ENCODE measurements at regions not wholly inside any gene's neighbourhood (a gene's known extent, or its start where the extent isn't known, plus 50 kb on each side); places are given as distances from the start of the nearest gene placed in this dataset.

- TF ChIP-seq, protein P1, sequence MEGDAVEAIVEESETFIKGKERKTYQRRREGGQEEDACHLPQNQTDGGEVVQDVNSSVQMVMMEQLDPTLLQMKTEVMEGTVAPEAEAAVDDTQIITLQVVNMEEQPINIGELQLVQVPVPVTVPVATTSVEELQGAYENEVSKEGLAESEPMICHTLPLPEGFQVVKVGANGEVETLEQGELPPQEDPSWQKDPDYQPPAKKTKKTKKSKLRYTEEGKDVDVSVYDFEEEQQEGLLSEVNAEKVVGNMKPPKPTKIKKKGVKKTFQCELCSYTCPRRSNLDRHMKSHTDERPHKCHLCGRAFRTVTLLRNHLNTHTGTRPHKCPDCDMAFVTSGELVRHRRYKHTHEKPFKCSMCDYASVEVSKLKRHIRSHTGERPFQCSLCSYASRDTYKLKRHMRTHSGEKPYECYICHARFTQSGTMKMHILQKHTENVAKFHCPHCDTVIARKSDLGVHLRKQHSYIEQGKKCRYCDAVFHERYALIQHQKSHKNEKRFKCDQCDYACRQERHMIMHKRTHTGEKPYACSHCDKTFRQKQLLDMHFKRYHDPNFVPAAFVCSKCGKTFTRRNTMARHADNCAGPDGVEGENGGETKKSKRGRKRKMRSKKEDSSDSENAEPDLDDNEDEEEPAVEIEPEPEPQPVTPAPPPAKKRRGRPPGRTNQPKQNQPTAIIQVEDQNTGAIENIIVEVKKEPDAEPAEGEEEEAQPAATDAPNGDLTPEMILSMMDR (IDR thresholded peaks at IDR 0.05): no peak
- Histone ChIP-seq H3K4me1 (no peaks in the 10 kb centered on the region), H3K9ac (ENCODE audit: low read depth in 2 of 2, low read length in 2 of 2) (no peak overlapping the region), H3K27ac (no peak overlapping the region), H3K27me3 (no peaks in the 10 kb centered on the region), H3K4me3 (no peak overlapping the region), H3K9me3 (no peaks in the 10 kb centered on the region), H3K36me3 (no peaks in the 10 kb centered on the region)
- intact Hi-C loops (cut with DNase I): loop anchor here (10.0 kb wide), 1 partner anchor 429 kb away; no protein-coding TSS in a partner anchor
- no peak for DNase-seq
These were observed 189.8 kb upstream of the SLC16A7 start for GRCh38 chr12:59405992-59406391.

- no peak overlapping the region for H3K27ac ChIP-seq
- intact Hi-C loops (cut with DNase I): loop anchor here (10.0 kb wide), 1 partner anchor 431 kb away; no protein-coding TSS in a partner anchor
These were observed 191.6 kb upstream of the SLC16A7 start for GRCh38 chr12:59404109-59404650.

DNA sequence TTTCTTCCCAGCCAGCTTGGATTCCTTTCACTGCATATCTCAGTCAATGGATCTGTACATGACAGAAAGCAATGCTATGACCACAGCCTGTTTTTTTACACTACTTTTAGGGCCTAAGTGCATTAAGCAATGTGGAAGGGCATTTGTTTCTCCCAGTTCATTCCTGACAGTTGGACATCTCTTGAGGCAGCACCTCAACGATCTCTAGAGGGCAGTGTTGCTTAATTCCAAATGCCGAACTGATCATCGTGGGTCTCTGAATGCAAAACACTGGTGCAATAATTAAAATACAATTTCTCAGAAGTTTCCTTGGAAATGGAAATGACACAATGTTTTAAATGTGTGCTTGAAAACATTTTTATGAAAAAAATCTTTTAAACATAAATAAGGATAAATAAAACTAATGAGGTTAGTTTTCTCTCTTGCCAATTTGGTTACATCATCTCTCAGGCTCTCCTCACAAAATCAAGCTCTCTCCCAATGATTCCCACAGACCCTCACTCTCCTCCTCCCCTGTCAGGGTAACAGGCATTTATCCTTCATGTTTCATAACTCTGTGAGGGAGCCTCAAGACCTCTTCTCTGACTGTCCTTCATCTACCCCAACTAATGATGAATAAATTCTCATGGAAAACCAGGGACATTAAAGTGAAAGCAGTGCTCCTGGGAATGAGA lies 192.4 kb upstream of the SLC16A7 start:
- peak; percentile 46 for DNase-seq
- Histone ChIP-seq H3K4me1 (no peaks in the 10 kb centered on the region), H3K9me3 (no peaks in the 10 kb centered on the region), H3K36me3 (no peaks in the 10 kb centered on the region), H3K9ac (ENCODE audit: low read depth in 2 of 2, low read length in 2 of 2) (no peak overlapping the region), H3K27ac (no peak overlapping the region), H3K27me3 (no peaks in the 10 kb centered on the region), H3K4me3 (no peak overlapping the region)
- intact Hi-C loops (cut with DNase I): loop anchor here (10.0 kb wide), 1 partner anchor 431 kb away; no protein-coding TSS in a partner anchor
- TF ChIP-seq, protein P1 (IDR thresholded peaks at IDR 0.05): peak; percentile 73

More at GRCh38 chr12:59404109-59404650, 191.6 kb upstream of the SLC16A7 start:
- Histone ChIP-seq H3K36me3 (no peaks in the 10 kb centered on the region), H3K4me1 (no peaks in the 10 kb centered on the region), H3K9me3 (no peaks in the 10 kb centered on the region), H3K4me3 (no peak overlapping the region), H3K9ac (ENCODE audit: low read depth in 2 of 2, low read length in 2 of 2) (no peak overlapping the region), H3K27me3 (no peaks in the 10 kb centered on the region)
- DNase-seq: no peak
- TF ChIP-seq, protein P1 (IDR thresholded peaks at IDR 0.05): no peak

- Histone ChIP-seq H3K4me3 (no peak overlapping the region), H3K9ac (ENCODE audit: low read depth in 2 of 2, low read length in 2 of 2) (no peak overlapping the region), H3K36me3 (no peaks in the 10 kb centered on the region), H3K9me3 (no peaks in the 10 kb centered on the region), H3K4me1 (no peaks in the 10 kb centered on the region), H3K27me3 (no peaks in the 10 kb centered on the region), H3K27ac (no peak overlapping the region)
- TF ChIP-seq, protein P1 (IDR thresholded peaks at IDR 0.05): no peak
- no peak for DNase-seq
- intact Hi-C loops (cut with DNase I): loop anchor here (10.0 kb wide), 1 partner anchor 433 kb away; no protein-coding TSS in a partner anchor
These were observed 194.0 kb upstream of the SLC16A7 start for GRCh38 chr12:59401862-59402261.

- Histone ChIP-seq H3K27ac (no peak overlapping the region), H3K9ac (ENCODE audit: low read depth in 2 of 2, low read length in 2 of 2) (no peak overlapping the region), H3K4me3 (no peak overlapping the region), H3K36me3 (no peaks in the 10 kb centered on the region), H3K4me1 (no peaks in the 10 kb centered on the region), H3K27me3 (no peaks in the 10 kb centered on the region), H3K9me3 (no peaks in the 10 kb centered on the region)
- intact Hi-C loops (cut with DNase I): no loop called here
- DNase-seq: no peak
- TF ChIP-seq, protein P1 (IDR thresholded peaks at IDR 0.05): no peak
These were observed 197.7 kb upstream of the SLC16A7 start for GRCh38 chr12:59398164-59398563.

All from colonic mucosa (tissue), 4 donors.